ENCODE measurements at regions not wholly inside any gene's neighbourhood (a gene's known extent, or its start where the extent isn't known, plus 50 kb on each side); places are given as distances from the start of the nearest gene placed in this dataset.
"Not testable (repeated sequence)": the region's sequence is repeated elsewhere in the genome, so short reads cannot be mapped to it uniquely, and the experiment has no call there.

DNA sequence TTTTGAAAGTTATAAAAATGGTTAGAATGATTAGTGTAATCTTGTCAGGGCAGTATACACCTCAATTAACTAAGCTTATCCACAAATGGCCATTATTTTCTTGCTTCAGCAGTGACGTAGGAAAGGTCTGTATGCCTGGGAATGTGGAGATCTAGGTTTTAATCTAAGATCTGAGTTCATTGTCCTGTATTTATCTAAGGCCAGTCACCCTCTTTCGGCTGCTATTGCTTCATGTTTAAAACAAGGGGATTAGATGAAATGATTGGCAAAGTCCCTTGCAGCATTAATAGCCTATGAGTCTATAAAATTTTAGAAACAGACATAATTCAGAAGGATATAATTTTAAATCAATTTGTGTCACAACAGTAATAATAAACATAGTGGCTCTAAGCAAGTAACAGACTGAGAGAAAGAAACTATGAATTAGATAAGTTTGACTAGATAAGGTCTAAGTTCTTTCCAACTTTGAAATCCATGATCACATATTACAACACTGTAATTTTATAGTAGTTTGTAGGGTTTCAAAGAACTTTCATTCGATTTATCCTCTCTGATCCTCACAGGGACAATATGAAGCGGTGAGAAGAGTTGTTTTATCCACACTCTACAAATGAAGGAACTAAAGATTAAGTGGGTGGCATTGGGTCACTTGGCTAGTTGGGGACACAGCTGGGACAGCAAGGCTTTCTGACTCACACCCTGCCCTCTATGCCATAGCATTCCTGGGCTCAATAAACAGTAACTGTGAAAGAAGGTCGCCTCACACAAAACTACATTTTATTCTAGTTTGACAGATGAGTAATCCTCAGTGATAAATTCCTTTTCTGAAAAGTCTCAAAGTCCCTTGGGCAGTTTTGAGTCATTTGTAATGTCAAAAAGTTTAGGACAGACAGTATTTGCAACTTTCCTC, 60.6 kb upstream of the RDX start:
- no peak for TF ChIP-seq POLR2AphosphoS5 (IDR thresholded peaks at IDR 0.05; ENCODE audit: low read depth)
- TF ChIP-seq, protein P1, sequence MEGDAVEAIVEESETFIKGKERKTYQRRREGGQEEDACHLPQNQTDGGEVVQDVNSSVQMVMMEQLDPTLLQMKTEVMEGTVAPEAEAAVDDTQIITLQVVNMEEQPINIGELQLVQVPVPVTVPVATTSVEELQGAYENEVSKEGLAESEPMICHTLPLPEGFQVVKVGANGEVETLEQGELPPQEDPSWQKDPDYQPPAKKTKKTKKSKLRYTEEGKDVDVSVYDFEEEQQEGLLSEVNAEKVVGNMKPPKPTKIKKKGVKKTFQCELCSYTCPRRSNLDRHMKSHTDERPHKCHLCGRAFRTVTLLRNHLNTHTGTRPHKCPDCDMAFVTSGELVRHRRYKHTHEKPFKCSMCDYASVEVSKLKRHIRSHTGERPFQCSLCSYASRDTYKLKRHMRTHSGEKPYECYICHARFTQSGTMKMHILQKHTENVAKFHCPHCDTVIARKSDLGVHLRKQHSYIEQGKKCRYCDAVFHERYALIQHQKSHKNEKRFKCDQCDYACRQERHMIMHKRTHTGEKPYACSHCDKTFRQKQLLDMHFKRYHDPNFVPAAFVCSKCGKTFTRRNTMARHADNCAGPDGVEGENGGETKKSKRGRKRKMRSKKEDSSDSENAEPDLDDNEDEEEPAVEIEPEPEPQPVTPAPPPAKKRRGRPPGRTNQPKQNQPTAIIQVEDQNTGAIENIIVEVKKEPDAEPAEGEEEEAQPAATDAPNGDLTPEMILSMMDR (IDR thresholded peaks at IDR 0.05; ENCODE audit: insufficient read depth, low read length): no peak
- TF ChIP-seq GABPA (IDR thresholded peaks at IDR 0.05; ENCODE audit: low read depth): no peak
- no peak for TF ChIP-seq REST (IDR thresholded peaks at IDR 0.05; ENCODE audit: insufficient replicate concordance, low read depth)
- TF ChIP-seq SPI1 (IDR thresholded peaks at IDR 0.05; ENCODE audit: borderline replicate concordance, low read depth): no peak
- Histone ChIP-seq H3K4me3 (replicated peaks; ENCODE audit: insufficient read depth, low read length) (no peak overlapping the region), H3K27me3 (ENCODE audit: insufficient read depth, poor library complexity, severe bottlenecking) (no peaks in the 10 kb centered on the region), H3K27ac (replicated peaks) (no peak overlapping the region)
- DNase-seq (ENCODE audit: low read depth in 1 of 2, low spot score in 1 of 2): no peak

GRCh38 chr11:110358336-110358735, 61.9 kb upstream of the RDX start:
- DNase-seq (ENCODE audit: low read depth in 1 of 2, low spot score in 1 of 2): no peak
- TF ChIP-seq GABPA (IDR thresholded peaks at IDR 0.05; ENCODE audit: low read depth): no peak
- no peak for TF ChIP-seq POLR2AphosphoS5 (IDR thresholded peaks at IDR 0.05; ENCODE audit: low read depth)
- TF ChIP-seq, protein P1 (IDR thresholded peaks at IDR 0.05; ENCODE audit: insufficient read depth, low read length): no peak
- no peak for TF ChIP-seq SPI1 (IDR thresholded peaks at IDR 0.05; ENCODE audit: borderline replicate concordance, low read depth)
- TF ChIP-seq REST (IDR thresholded peaks at IDR 0.05; ENCODE audit: insufficient replicate concordance, low read depth): no peak
- no peaks in the 10 kb centered on the region for H3K27me3 ChIP-seq (ENCODE audit: insufficient read depth, poor library complexity, severe bottlenecking)
- H3K4me3 ChIP-seq (replicated peaks; ENCODE audit: insufficient read depth, low read length): no peak overlapping the region
- no peak overlapping the region for H3K27ac ChIP-seq (replicated peaks)

- not testable (repeated sequence) for H3K27me3 ChIP-seq (ENCODE audit: insufficient read depth, poor library complexity, severe bottlenecking); H3K27ac ChIP-seq (replicated peaks); H3K4me3 ChIP-seq (replicated peaks; ENCODE audit: insufficient read depth, low read length); DNase-seq (ENCODE audit: low read depth in 1 of 2, low spot score in 1 of 2)
These were observed 64.5 kb upstream of the RDX start for GRCh38 chr11:110360781-110361408.

GRCh38 chr11:110362971-110363509, 66.6 kb upstream of the RDX start:
- DNase-seq (ENCODE audit: low read depth in 1 of 2, low spot score in 1 of 2): no peak
- Histone ChIP-seq H3K4me3 (replicated peaks; ENCODE audit: insufficient read depth, low read length) (no peak overlapping the region), H3K27me3 (ENCODE audit: insufficient read depth, poor library complexity, severe bottlenecking) (no peaks in the 10 kb centered on the region), H3K27ac (replicated peaks) (no peak overlapping the region)
- TF ChIP-seq SPI1 (IDR thresholded peaks at IDR 0.05; ENCODE audit: borderline replicate concordance, low read depth): no peak
- no peak for TF ChIP-seq POLR2AphosphoS5 (IDR thresholded peaks at IDR 0.05; ENCODE audit: low read depth)
- TF ChIP-seq GABPA (IDR thresholded peaks at IDR 0.05; ENCODE audit: low read depth): no peak
- TF ChIP-seq, protein P1 (IDR thresholded peaks at IDR 0.05; ENCODE audit: insufficient read depth, low read length): no peak
- no peak for TF ChIP-seq REST (IDR thresholded peaks at IDR 0.05; ENCODE audit: insufficient replicate concordance, low read depth)
